GM23248 (cell line): ENCODE measurements at regions not wholly inside any gene's neighbourhood (a gene's known extent, or its start where the extent isn't known, plus 50 kb on each side); places are given as distances from the start of the nearest gene placed in this dataset.

ENCODE experiments used
- DNase-seq: peaks from one replicate; pipeline ENCODE4 v3.0.0-alpha.2; 2015
- H2AFZ ChIP-seq: fragments of 200-600 bp; sonication (generic); 2 replicates; pipeline ENCODE4 v1.6.1; 2016; ENCODE audit warnings: antibody characterized with exemption
- H3F3A ChIP-seq: fragments of 200-600 bp; sonication (generic); 2 replicates; pipeline ENCODE4 v1.6.1; 2016; ENCODE audit warnings: mild to moderate bottlenecking, antibody characterized with exemption, mixed run types; ENCODE audit not compliant: insufficient read depth
- H3K27ac ChIP-seq: fragments of 200-600 bp; sonication (generic); 2 replicates; pipeline ENCODE4 v1.5.1; 2016; ENCODE audit warnings: mild to moderate bottlenecking
- H3K27me3 ChIP-seq: fragments of 200-600 bp; sonication (generic); replicated peaks from 2 replicates; pipeline ENCODE4 v1.6.1; 2016; ENCODE audit warnings: mild to moderate bottlenecking; ENCODE audit not compliant: insufficient read depth
- H3K36me3 ChIP-seq: fragments of 200-600 bp; sonication (generic); 2 replicates; pipeline ENCODE4 v1.6.1; 2016; ENCODE audit warnings: low read depth, mild to moderate bottlenecking
- H3K4me1 ChIP-seq: fragments of 200-600 bp; sonication (generic); 2 replicates; pipeline ENCODE4 v1.6.1; 2016; ENCODE audit warnings: mild to moderate bottlenecking; ENCODE audit not compliant: insufficient read depth
- H3K4me2 ChIP-seq: fragments of 200-600 bp; sonication (generic); one replicate; pipeline ENCODE4 v1.6.1; 2016; ENCODE audit warnings: mild to moderate bottlenecking; ENCODE audit not compliant: unreplicated experiment
- H3K4me3 ChIP-seq: fragments of 200-600 bp; sonication (generic); 2 replicates; pipeline ENCODE4 v1.5.1; 2016; ENCODE audit warnings: mild to moderate bottlenecking
- H3K79me2 ChIP-seq: fragments of 200-600 bp; sonication (generic); 2 replicates; pipeline ENCODE4 v1.6.1; 2016; ENCODE audit warnings: mild to moderate bottlenecking; ENCODE audit not compliant: insufficient read depth
- H3K9ac ChIP-seq: fragments of 200-600 bp; sonication (generic); 2 replicates; pipeline ENCODE4 v1.6.1; 2016; ENCODE audit warnings: mild to moderate bottlenecking
- H3K9me2 ChIP-seq: fragments of 200-600 bp; sonication (generic); 2 replicates; pipeline ENCODE4 v1.6.1; 2016; ENCODE audit warnings: mixed run types, mild to moderate bottlenecking, moderate library complexity; ENCODE audit not compliant: insufficient read depth
- H3K9me3 ChIP-seq: fragments of 200-600 bp; sonication (generic); one replicate; pipeline ENCODE4 v1.6.1; 2017; ENCODE audit warnings: low read depth
- H4K20me1 ChIP-seq: fragments of 200-600 bp; sonication (generic); 2 replicates; pipeline ENCODE4 v1.6.0; 2016; ENCODE audit not compliant: insufficient read depth
- EZH2 ChIP-seq: fragments of 200-600 bp; sonication (generic); IDR thresholded peaks from 2 replicates; pipeline ENCODE4 v1.6.1; 2018; ENCODE audit warnings: antibody characterized with exemption, mild to moderate bottlenecking; ENCODE audit not compliant: insufficient read depth, poor library complexity, severe bottlenecking
- EZH2phosphoT487 ChIP-seq: fragments of 200-600 bp; sonication (generic); IDR thresholded peaks from 2 replicates; pipeline ENCODE4 v1.6.1; 2018; ENCODE audit warnings: antibody characterized with exemption, moderate library complexity, mild to moderate bottlenecking, low read depth; ENCODE audit not compliant: insufficient read depth
- WGBS, 2 experiments: methylation state at CpG; one replicate each; pipeline ENCODE4 v1.1.6; 2015 to 2017; ENCODE audit warnings: low lambda C conversion rate in 2 of 2, low coverage in 1 of 2; ENCODE audit errors: missing lambda C conversion rate in 2 of 2; 5-methylcytosine and 5-hydroxymethylcytosine counted together
- in situ Hi-C: fragments of 300-500 bp; cut with MboI; formaldehyde crosslinking; loops from 2 replicates; pipeline ENCODE4 v1.15.0; 2020

DNA sequence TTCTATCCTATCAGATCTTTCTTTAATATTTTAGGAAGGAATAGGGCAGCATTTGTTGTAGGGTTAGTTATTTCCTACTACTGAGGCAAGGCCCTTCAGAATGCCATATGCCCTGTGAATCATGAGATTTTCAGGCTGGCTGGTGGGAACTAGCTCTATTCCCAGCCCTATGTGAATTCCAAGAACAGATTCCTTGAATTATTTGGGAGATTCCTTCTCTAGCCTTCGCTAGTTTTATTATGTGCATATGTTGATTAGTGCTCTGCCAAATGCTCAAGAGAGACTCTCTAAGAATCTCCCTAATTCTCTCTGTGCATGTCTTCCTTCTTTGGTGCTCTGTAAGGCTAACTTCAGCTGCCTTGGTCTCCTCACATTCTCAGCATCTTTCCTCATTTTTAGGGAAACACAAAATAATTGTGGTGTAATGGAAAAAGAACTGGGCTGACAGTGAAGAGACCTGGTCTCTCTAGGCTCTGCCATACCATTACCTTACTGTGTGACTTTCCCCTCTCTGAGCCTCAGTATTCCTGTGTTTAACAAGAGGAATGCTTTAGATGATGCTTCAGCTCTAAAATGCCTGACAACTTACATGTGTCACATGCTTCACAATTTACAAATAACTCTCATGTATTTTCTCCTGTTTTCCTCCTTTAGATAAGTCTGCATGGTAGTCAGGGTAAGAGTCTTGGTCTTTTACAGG is 79.7 kb downstream of the VMA21 start:
- Histone ChIP-seq H3K9ac (no peak overlapping the region), H3K4me2 (no peak overlapping the region), H3K4me3 (no peak overlapping the region), H4K20me1 (no peaks in the 10 kb centered on the region), H3F3A (no peaks in the 10 kb centered on the region), H3K27ac (no peak overlapping the region), H3K79me2 (no peaks in the 10 kb centered on the region), H2AFZ (no peak overlapping the region), H3K4me1 (no peaks in the 10 kb centered on the region), H3K9me2 (no peaks in the 10 kb centered on the region), H3K27me3 (no peaks in the 10 kb centered on the region), H3K36me3 (no peaks in the 10 kb centered on the region), H3K9me3 (no peaks in the 10 kb centered on the region)
- in situ Hi-C loops = no loop called here
- TF ChIP-seq EZH2phosphoT487 (no peak), EZH2 (no peak)
- WGBS, 2 experiments = 8 to 20% methylated on average over 1 of the region's 1 CpG
- no peak for DNase-seq

DNA sequence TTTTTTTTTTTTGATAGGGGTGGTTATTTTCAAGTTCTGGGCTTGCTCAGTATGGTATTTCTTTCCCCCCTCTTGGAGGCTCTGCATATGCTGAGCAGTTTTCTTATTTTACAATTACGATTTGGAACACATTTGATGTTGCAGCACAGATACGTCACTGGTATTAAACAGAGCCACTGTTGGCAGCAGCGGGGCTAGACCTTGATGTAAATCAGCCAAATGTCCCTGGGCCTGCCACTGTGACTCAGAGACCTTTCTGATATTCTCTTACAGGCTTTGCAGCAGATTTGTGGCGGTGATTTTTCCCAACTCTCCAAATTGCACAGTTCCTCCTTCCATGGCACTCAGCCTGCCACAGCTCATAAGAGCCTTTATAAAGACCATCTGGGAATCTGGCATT is 81.1 kb downstream of the VMA21 start:
- Histone ChIP-seq H3K4me3 (no peak overlapping the region), H2AFZ (no peak overlapping the region), H3K36me3 (no peaks in the 10 kb centered on the region), H3K27me3 (no peaks in the 10 kb centered on the region), H3K27ac (no peak overlapping the region), H3K9me3 (no peaks in the 10 kb centered on the region), H4K20me1 (no peaks in the 10 kb centered on the region), H3K4me1 (no peaks in the 10 kb centered on the region), H3K4me2 (no peak overlapping the region), H3F3A (no peaks in the 10 kb centered on the region), H3K9ac (no peak overlapping the region), H3K79me2 (no peaks in the 10 kb centered on the region), H3K9me2 (no peaks in the 10 kb centered on the region)
- no peak for TF ChIP-seq EZH2phosphoT487
- no peak for TF ChIP-seq EZH2
- no peak for DNase-seq
- WGBS, 2 experiments = 0% methylated on average over 4 of the region's 4 CpGs
- in situ Hi-C loops = no loop called here

DNA sequence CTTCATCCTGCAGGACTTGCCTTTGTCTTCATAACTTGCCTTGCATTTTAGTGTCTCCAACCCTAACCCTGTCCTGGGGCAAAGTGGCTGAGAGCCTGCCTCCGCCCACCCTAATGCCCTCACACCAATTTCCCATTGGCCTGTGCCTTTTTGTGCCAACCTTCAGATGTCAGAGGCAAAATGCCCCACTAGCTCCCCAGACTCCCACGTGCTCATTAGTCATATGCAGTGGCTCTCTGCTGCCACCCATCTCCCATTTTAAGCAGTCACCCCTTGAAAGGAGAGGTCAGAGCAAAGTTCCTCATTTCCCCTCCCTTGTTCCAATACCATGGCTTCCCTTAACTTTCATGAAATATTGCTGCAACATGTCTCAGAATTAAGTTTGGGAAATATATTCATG is 74.8 kb upstream of the PASD1 start:
- 27 to 31% methylated on average over 2 of the region's 2 CpGs for WGBS, 2 experiments
- no peaks in the 10 kb centered on the region for H3F3A ChIP-seq
- no peak overlapping the region for H3K9ac ChIP-seq
- no peaks in the 10 kb centered on the region for H3K9me2 ChIP-seq
- no peak overlapping the region for H2AFZ ChIP-seq
- peak; percentile 13 for DNase-seq
- H3K4me1 ChIP-seq = no peaks in the 10 kb centered on the region
- in situ Hi-C loops = no loop called here
- no peaks in the 10 kb centered on the region for H3K27me3 ChIP-seq
- H3K36me3 ChIP-seq = no peaks in the 10 kb centered on the region
- H3K79me2 ChIP-seq = no peaks in the 10 kb centered on the region
- no peaks in the 10 kb centered on the region for H3K9me3 ChIP-seq
- H4K20me1 ChIP-seq = no peaks in the 10 kb centered on the region
- H3K27ac ChIP-seq = no peak overlapping the region
- H3K4me2 ChIP-seq = no peak overlapping the region
- no peak overlapping the region for H3K4me3 ChIP-seq
- TF ChIP-seq EZH2phosphoT487 = no peak
- TF ChIP-seq EZH2 = no peak

DNA sequence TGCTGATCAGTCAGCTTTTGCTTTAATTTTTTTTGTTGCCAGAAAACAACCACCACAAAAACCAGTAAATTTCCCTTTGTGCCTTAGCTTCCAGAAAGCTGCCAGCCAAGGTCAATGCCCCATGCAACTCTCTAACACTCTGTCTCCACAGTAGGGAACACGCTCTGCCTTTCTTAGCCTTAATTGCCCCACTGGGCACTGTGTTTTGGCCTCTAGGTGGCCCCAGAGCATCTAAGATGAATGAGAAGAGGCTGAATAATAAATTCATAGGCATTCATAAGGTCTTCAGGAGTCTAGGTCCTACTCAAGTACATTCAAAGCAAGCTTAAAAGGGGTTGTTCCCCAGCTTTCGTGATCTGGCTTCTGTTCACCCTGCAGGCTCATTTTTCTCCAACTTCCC is 57.7 kb upstream of the PASD1 start:
- in situ Hi-C loops = no loop called here
- Histone ChIP-seq H2AFZ (no peak overlapping the region), H3K36me3 (no peaks in the 10 kb centered on the region), H3F3A (no peaks in the 10 kb centered on the region), H3K27ac (no peak overlapping the region), H3K27me3 (no peaks in the 10 kb centered on the region), H4K20me1 (no peaks in the 10 kb centered on the region), H3K9ac (no peak overlapping the region), H3K4me1 (no peaks in the 10 kb centered on the region), H3K9me2 (no peaks in the 10 kb centered on the region), H3K9me3 (no peaks in the 10 kb centered on the region), H3K4me3 (no peak overlapping the region), H3K4me2 (no peak overlapping the region), H3K79me2 (no peaks in the 10 kb centered on the region)
- peak; percentile 54 for DNase-seq
- TF ChIP-seq EZH2 = no peak
- no peak for TF ChIP-seq EZH2phosphoT487
- WGBS, 2 experiments = 10 to 15% methylated on average over 2 of the region's 2 CpGs

DNA sequence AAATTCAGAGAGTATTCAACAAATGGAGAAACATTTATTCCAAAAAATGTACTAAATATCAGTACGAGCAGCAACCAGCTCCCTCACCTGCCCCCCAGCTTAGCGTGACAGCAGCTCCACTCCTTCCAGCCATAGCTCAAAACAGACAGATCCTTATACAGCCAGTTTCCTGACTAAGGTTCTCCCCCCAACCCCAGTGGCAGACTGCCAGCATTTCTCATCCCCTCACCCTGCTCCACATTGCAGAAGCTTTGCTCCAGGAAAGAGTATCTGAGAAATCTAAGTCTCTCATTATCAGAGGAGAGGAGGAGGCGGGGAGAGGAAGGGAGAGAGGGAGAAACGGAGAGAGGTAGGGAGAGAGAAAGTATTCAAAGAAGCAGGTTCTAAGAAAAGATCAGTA is 53.3 kb upstream of the PASD1 start:
- H3K9ac ChIP-seq = no peak overlapping the region
- H2AFZ ChIP-seq = no peak overlapping the region

More for the DNA sequence above, 53.3 kb upstream of the PASD1 start:
- H3K4me1 ChIP-seq = no peaks in the 10 kb centered on the region
- H3K79me2 ChIP-seq = no peaks in the 10 kb centered on the region
- in situ Hi-C loops = no loop called here
- H3F3A ChIP-seq = no peaks in the 10 kb centered on the region
- TF ChIP-seq EZH2phosphoT487 (no peak), EZH2 (no peak)
- DNase-seq = no peak
- no peak overlapping the region for H3K27ac ChIP-seq
- H4K20me1 ChIP-seq = no peaks in the 10 kb centered on the region
- H3K9me2 ChIP-seq = no peaks in the 10 kb centered on the region
- no peak overlapping the region for H3K4me3 ChIP-seq
- no peaks in the 10 kb centered on the region for H3K27me3 ChIP-seq
- H3K36me3 ChIP-seq = no peaks in the 10 kb centered on the region
- no peaks in the 10 kb centered on the region for H3K9me3 ChIP-seq
- no peak overlapping the region for H3K4me2 ChIP-seq
- 42 to 51% methylated on average over 4 of the region's 4 CpGs for WGBS, 2 experiments
